ENCODE measurements at regions not wholly inside any gene's neighbourhood (a gene's known extent, or its start where the extent isn't known, plus 50 kb on each side); places are given as distances from the start of the nearest gene placed in this dataset.

GRCh38 chr1:224506141-224506814, 71.7 kb upstream of the WDR26 start:
- H3K4me1 ChIP-seq (ENCODE audit: control insufficient read depth, insufficient read depth, low read length) = peaks cover 29% of the 10 kb centered on the region
- H3K27me3 ChIP-seq (ENCODE audit: control insufficient read depth in 1 of 2, insufficient read depth in 2 of 2, low read length in 2 of 2) = no peaks in the 10 kb centered on the region
- no peak overlapping the region for H3K9ac ChIP-seq (ENCODE audit: low read length in 2 of 2)
- H3K27ac ChIP-seq (ENCODE audit: low read length) = no peak overlapping the region
- no peaks in the 10 kb centered on the region for H3K36me3 ChIP-seq (ENCODE audit: control insufficient read depth in 2 of 2, insufficient read depth in 2 of 2, low read length in 2 of 2)
- no peak overlapping the region for H3K4me3 ChIP-seq (ENCODE audit: low read length in 2 of 2)
- no peaks in the 10 kb centered on the region for H3K9me3 ChIP-seq (ENCODE audit: control insufficient read depth in 2 of 2, low read length in 2 of 2)

GRCh38 chr1:224507771-224508523, 73.3 kb upstream of the WDR26 start:
- Histone ChIP-seq H3K27me3 (ENCODE audit: control insufficient read depth in 1 of 2, insufficient read depth in 2 of 2, low read length in 2 of 2) (no peaks in the 10 kb centered on the region), H3K36me3 (ENCODE audit: control insufficient read depth in 2 of 2, insufficient read depth in 2 of 2, low read length in 2 of 2) (no peaks in the 10 kb centered on the region), H3K4me3 (ENCODE audit: low read length in 2 of 2) (no peak overlapping the region), H3K9me3 (ENCODE audit: control insufficient read depth in 2 of 2, low read length in 2 of 2) (no peaks in the 10 kb centered on the region), H3K27ac (ENCODE audit: low read length) (no peak overlapping the region), H3K4me1 (ENCODE audit: control insufficient read depth, insufficient read depth, low read length) (peaks cover 19% of the 10 kb centered on the region), H3K9ac (ENCODE audit: low read length in 2 of 2) (no peak overlapping the region)

GRCh38 chr1:224509907-224510306, 75.3 kb upstream of the WDR26 start:
- Histone ChIP-seq H3K27ac (ENCODE audit: low read length) (no peak overlapping the region), H3K9me3 (ENCODE audit: control insufficient read depth in 2 of 2, low read length in 2 of 2) (no peaks in the 10 kb centered on the region), H3K9ac (ENCODE audit: low read length in 2 of 2) (no peak overlapping the region)

GRCh38 chr1:224510880-224511645, 76.5 kb upstream of the WDR26 start:
- Histone ChIP-seq H3K27ac (ENCODE audit: low read length) (no peak overlapping the region), H3K27me3 (ENCODE audit: control insufficient read depth in 1 of 2, insufficient read depth in 2 of 2, low read length in 2 of 2) (no peaks in the 10 kb centered on the region), H3K36me3 (ENCODE audit: control insufficient read depth in 2 of 2, insufficient read depth in 2 of 2, low read length in 2 of 2) (no peaks in the 10 kb centered on the region), H3K4me3 (ENCODE audit: low read length in 2 of 2) (no peak overlapping the region), H3K9ac (ENCODE audit: low read length in 2 of 2) (peak overlapping the region; percentile 1 to 18), H3K4me1 (ENCODE audit: control insufficient read depth, insufficient read depth, low read length) (peaks cover 4% of the 10 kb centered on the region), H3K9me3 (ENCODE audit: control insufficient read depth in 2 of 2, low read length in 2 of 2) (no peaks in the 10 kb centered on the region)

More at GRCh38 chr1:224509907-224510306, 75.3 kb upstream of the WDR26 start:
- Histone ChIP-seq H3K4me3 (ENCODE audit: low read length in 2 of 2) (no peak overlapping the region), H3K27me3 (ENCODE audit: control insufficient read depth in 1 of 2, insufficient read depth in 2 of 2, low read length in 2 of 2) (no peaks in the 10 kb centered on the region), H3K36me3 (ENCODE audit: control insufficient read depth in 2 of 2, insufficient read depth in 2 of 2, low read length in 2 of 2) (no peaks in the 10 kb centered on the region), H3K4me1 (ENCODE audit: control insufficient read depth, insufficient read depth, low read length) (peaks cover 4% of the 10 kb centered on the region)

- Histone ChIP-seq H3K27ac (ENCODE audit: low read length) (no peak overlapping the region), H3K27me3 (ENCODE audit: control insufficient read depth in 1 of 2, insufficient read depth in 2 of 2, low read length in 2 of 2) (no peaks in the 10 kb centered on the region), H3K36me3 (ENCODE audit: control insufficient read depth in 2 of 2, insufficient read depth in 2 of 2, low read length in 2 of 2) (no peaks in the 10 kb centered on the region), H3K9me3 (ENCODE audit: control insufficient read depth in 2 of 2, low read length in 2 of 2) (no peaks in the 10 kb centered on the region), H3K4me3 (ENCODE audit: low read length in 2 of 2) (no peak overlapping the region), H3K4me1 (ENCODE audit: control insufficient read depth, insufficient read depth, low read length) (peaks cover 2% of the 10 kb centered on the region), H3K9ac (ENCODE audit: low read length in 2 of 2) (no peak overlapping the region)
Observed at GRCh38 chr1:224512600-224513151, 78.1 kb upstream of the WDR26 start.

- Histone ChIP-seq H3K4me3 (ENCODE audit: low read length in 2 of 2) (no peak overlapping the region), H3K27me3 (ENCODE audit: control insufficient read depth in 1 of 2, insufficient read depth in 2 of 2, low read length in 2 of 2) (no peaks in the 10 kb centered on the region), H3K4me1 (ENCODE audit: control insufficient read depth, insufficient read depth, low read length) (peaks cover 2% of the 10 kb centered on the region), H3K9ac (ENCODE audit: low read length in 2 of 2) (no peak overlapping the region), H3K27ac (ENCODE audit: low read length) (no peak overlapping the region), H3K9me3 (ENCODE audit: control insufficient read depth in 2 of 2, low read length in 2 of 2) (no peaks in the 10 kb centered on the region), H3K36me3 (ENCODE audit: control insufficient read depth in 2 of 2, insufficient read depth in 2 of 2, low read length in 2 of 2) (no peaks in the 10 kb centered on the region)
Observed at GRCh38 chr1:224513383-224513782, 78.8 kb upstream of the WDR26 start.

- Histone ChIP-seq H3K27ac (ENCODE audit: low read length) (no peak overlapping the region), H3K9me3 (ENCODE audit: control insufficient read depth in 2 of 2, low read length in 2 of 2) (no peaks in the 10 kb centered on the region), H3K9ac (ENCODE audit: low read length in 2 of 2) (peak overlapping the region in 1 of 2 donors; percentile 7), H3K4me3 (ENCODE audit: low read length in 2 of 2) (no peak overlapping the region), H3K36me3 (ENCODE audit: control insufficient read depth in 2 of 2, insufficient read depth in 2 of 2, low read length in 2 of 2) (no peaks in the 10 kb centered on the region), H3K27me3 (ENCODE audit: control insufficient read depth in 1 of 2, insufficient read depth in 2 of 2, low read length in 2 of 2) (no peaks in the 10 kb centered on the region), H3K4me1 (ENCODE audit: control insufficient read depth, insufficient read depth, low read length) (peaks cover 2% of the 10 kb centered on the region)
Observed at GRCh38 chr1:224513787-224514209, 79.2 kb upstream of the WDR26 start.

- H3K27ac ChIP-seq (ENCODE audit: low read length) = no peak overlapping the region
- no peaks in the 10 kb centered on the region for H3K36me3 ChIP-seq (ENCODE audit: control insufficient read depth in 2 of 2, insufficient read depth in 2 of 2, low read length in 2 of 2)
- H3K9ac ChIP-seq (ENCODE audit: low read length in 2 of 2) = no peak overlapping the region
- H3K27me3 ChIP-seq (ENCODE audit: control insufficient read depth in 1 of 2, insufficient read depth in 2 of 2, low read length in 2 of 2) = no peaks in the 10 kb centered on the region
- peaks cover 2% of the 10 kb centered on the region for H3K4me1 ChIP-seq (ENCODE audit: control insufficient read depth, insufficient read depth, low read length)
- no peaks in the 10 kb centered on the region for H3K9me3 ChIP-seq (ENCODE audit: control insufficient read depth in 2 of 2, low read length in 2 of 2)
- H3K4me3 ChIP-seq (ENCODE audit: low read length in 2 of 2) = no peak overlapping the region
Observed at GRCh38 chr1:224517171-224517570, 82.6 kb upstream of the WDR26 start.

GRCh38 chr1:224518528-224518927, 83.9 kb upstream of the WDR26 start:
- Histone ChIP-seq H3K4me1 (ENCODE audit: control insufficient read depth, insufficient read depth, low read length) (peaks cover 2% of the 10 kb centered on the region), H3K9me3 (ENCODE audit: control insufficient read depth in 2 of 2, low read length in 2 of 2) (no peaks in the 10 kb centered on the region), H3K9ac (ENCODE audit: low read length in 2 of 2) (no peak overlapping the region), H3K36me3 (ENCODE audit: control insufficient read depth in 2 of 2, insufficient read depth in 2 of 2, low read length in 2 of 2) (no peaks in the 10 kb centered on the region), H3K27me3 (ENCODE audit: control insufficient read depth in 1 of 2, insufficient read depth in 2 of 2, low read length in 2 of 2) (no peaks in the 10 kb centered on the region), H3K4me3 (ENCODE audit: low read length in 2 of 2) (no peak overlapping the region), H3K27ac (ENCODE audit: low read length) (no peak overlapping the region)

- Histone ChIP-seq H3K9me3 (ENCODE audit: control insufficient read depth in 2 of 2, low read length in 2 of 2) (no peaks in the 10 kb centered on the region), H3K27me3 (ENCODE audit: control insufficient read depth in 1 of 2, insufficient read depth in 2 of 2, low read length in 2 of 2) (no peaks in the 10 kb centered on the region), H3K9ac (ENCODE audit: low read length in 2 of 2) (no peak overlapping the region), H3K4me1 (ENCODE audit: control insufficient read depth, insufficient read depth, low read length) (no peaks in the 10 kb centered on the region), H3K36me3 (ENCODE audit: control insufficient read depth in 2 of 2, insufficient read depth in 2 of 2, low read length in 2 of 2) (no peaks in the 10 kb centered on the region), H3K4me3 (ENCODE audit: low read length in 2 of 2) (no peak overlapping the region), H3K27ac (ENCODE audit: low read length) (no peak overlapping the region)
Observed at GRCh38 chr1:224519874-224520273, 85.3 kb upstream of the WDR26 start.
